ENCODE measurements at regions not wholly inside any gene's neighbourhood (a gene's known extent, or its start where the extent isn't known, plus 50 kb on each side); places are given as distances from the start of the nearest gene placed in this dataset.

DNA sequence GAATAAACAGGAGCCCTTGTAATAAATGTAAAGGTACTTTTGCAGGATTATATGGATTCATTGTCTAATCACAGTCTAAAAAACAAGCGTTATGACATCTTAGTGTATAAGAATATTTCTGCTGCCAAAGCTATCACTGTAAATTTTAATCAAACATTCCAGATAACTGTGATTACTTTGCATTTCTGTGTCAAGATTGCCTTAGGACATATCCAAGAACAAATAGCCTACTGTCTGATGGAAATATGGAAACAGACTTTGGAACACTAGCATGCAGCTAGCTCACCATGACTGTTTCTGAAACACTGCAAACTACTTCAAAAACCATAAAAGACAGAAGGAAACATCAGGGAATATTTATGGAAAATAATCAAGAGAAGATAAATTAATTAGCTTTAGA lies 248.7 kb upstream of the ASCC3 start:
- TF ChIP-seq, protein P1, sequence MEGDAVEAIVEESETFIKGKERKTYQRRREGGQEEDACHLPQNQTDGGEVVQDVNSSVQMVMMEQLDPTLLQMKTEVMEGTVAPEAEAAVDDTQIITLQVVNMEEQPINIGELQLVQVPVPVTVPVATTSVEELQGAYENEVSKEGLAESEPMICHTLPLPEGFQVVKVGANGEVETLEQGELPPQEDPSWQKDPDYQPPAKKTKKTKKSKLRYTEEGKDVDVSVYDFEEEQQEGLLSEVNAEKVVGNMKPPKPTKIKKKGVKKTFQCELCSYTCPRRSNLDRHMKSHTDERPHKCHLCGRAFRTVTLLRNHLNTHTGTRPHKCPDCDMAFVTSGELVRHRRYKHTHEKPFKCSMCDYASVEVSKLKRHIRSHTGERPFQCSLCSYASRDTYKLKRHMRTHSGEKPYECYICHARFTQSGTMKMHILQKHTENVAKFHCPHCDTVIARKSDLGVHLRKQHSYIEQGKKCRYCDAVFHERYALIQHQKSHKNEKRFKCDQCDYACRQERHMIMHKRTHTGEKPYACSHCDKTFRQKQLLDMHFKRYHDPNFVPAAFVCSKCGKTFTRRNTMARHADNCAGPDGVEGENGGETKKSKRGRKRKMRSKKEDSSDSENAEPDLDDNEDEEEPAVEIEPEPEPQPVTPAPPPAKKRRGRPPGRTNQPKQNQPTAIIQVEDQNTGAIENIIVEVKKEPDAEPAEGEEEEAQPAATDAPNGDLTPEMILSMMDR (IDR thresholded peaks at IDR 0.05 in 8 of 11, conservative IDR thresholded peaks at IDR 0.05 in 3 of 11) = no peak
- no peak for TF ChIP-seq POLR2AphosphoS5 (IDR thresholded peaks at IDR 0.05)
